A549 (cell line): ENCODE measurements at regions not wholly inside any gene's neighbourhood (a gene's known extent, or its start where the extent isn't known, plus 50 kb on each side); places are given as distances from the start of the nearest gene placed in this dataset.

Experiments used
- ATAC-seq, 2 experiments: fragments of 200-7000 bp in 1 of 2; fragments of >200 bp in 1 of 2; cut with Nextera tagmentation in 1 of 2; cut with Tn5 transposase in 1 of 2; 3 replicates each; pipeline versions ENCODE4 v1.8.0 to v1.9.1; 2018 to 2020; ENCODE audit warnings: mild to moderate bottlenecking in 1 of 2, moderate library complexity in 1 of 2
- CTCF ChIA-PET: fragments of 300-600 bp; sonication (Branson Sonifier 250); formaldehyde crosslinking; extraction: SDS; loops from one replicate; lab custom pipeline; 2021; ENCODE audit warnings: antibody characterized with exemption, inconsistent platforms; lab: Yijun Ruan, JAX
- POLR2A ChIA-PET: fragments of 350-600 bp; formaldehyde crosslinking; extraction: SDS; loops from one replicate; lab custom pipeline; 2021; ENCODE audit warnings: antibody characterized with exemption, inconsistent platforms; lab: Yijun Ruan, JAX
- DNase-seq, 2 experiments: peaks; one replicate each; pipeline versions ENCODE4 v3.0.0 to v3.0.0-alpha.2; 2011 to 2016; ENCODE audit warnings: low read depth in 1 of 2, low spot score in 1 of 2
- FAIRE-seq: peaks from 2 replicates; lab custom pipeline; 2011; peaks lifted over from hg19 to GRCh38; lab: Jason Lieb, UNC
- H3K27ac ChIP-seq, 2 experiments: fragments of >200 bp; sonication (Bioruptor Twin); formaldehyde crosslinking; 3 replicates each; pipeline ENCODE4 v1.5.1; 2016 to 2017
- H3K4me1 ChIP-seq: fragments of >200 bp; sonication (Bioruptor Twin); formaldehyde crosslinking; 3 replicates; pipeline ENCODE4 v1.6.1; 2016
- H3K4me2 ChIP-seq: fragments of >200 bp; sonication (Bioruptor Twin); formaldehyde crosslinking; 3 replicates; pipeline ENCODE4 v1.6.1; 2016
- H3K4me3 ChIP-seq: fragments of >200 bp; sonication (Bioruptor Twin); formaldehyde crosslinking; 3 replicates; pipeline ENCODE4 v1.5.1; 2016
- H3K9me3 ChIP-seq: fragments of >200 bp; sonication (Bioruptor Twin); formaldehyde crosslinking; 3 replicates; pipeline ENCODE4 v1.6.1; 2016
- ELK1 ChIP-seq: fragments of 150-350 bp; IDR thresholded peaks from 2 replicates; pipeline ENCODE4 v1.6.1; 2014; ENCODE audit warnings: low read depth, mild to moderate bottlenecking, low read length
- EP300 ChIP-seq, 2 experiments: fragments of >200 bp; sonication (Bioruptor Twin); formaldehyde crosslinking; IDR thresholded peaks; 2 replicates in 1 of 2; 3 replicates in 1 of 2; pipeline ENCODE4 v1.6.1; 2016 to 2017
- ESRRA ChIP-seq: fragments of 150-350 bp; IDR thresholded peaks from 2 replicates; pipeline ENCODE4 v1.6.1; 2014; ENCODE audit warnings: mild to moderate bottlenecking, low read length, borderline replicate concordance
- FOSB ChIP-seq: fragments of 250-450 bp; sonication (Bioruptor Pico); IDR thresholded peaks from 2 replicates; pipeline ENCODE4 v1.5.0; 2020; ENCODE audit warnings: mild to moderate bottlenecking, moderate library complexity
- HES2 ChIP-seq: fragments of >200 bp; sonication (Bioruptor Twin); formaldehyde crosslinking; IDR thresholded peaks from 2 replicates; pipeline ENCODE4 v1.6.1; 2016
- HOXA7 ChIP-seq: fragments of 250-450 bp; sonication (Bioruptor Pico); IDR thresholded peaks from 2 replicates; pipeline ENCODE4 v1.5.0; 2020; ENCODE audit warnings: mild to moderate bottlenecking, moderate library complexity
- HOXB13 ChIP-seq: fragments of 250-450 bp; sonication (Bioruptor Pico); IDR thresholded peaks from 2 replicates; pipeline ENCODE4 v1.5.0; 2020; ENCODE audit warnings: low read depth, mild to moderate bottlenecking, moderate library complexity
- JUNB ChIP-seq: fragments of >200 bp; sonication (Bioruptor Twin); formaldehyde crosslinking; IDR thresholded peaks from 2 replicates; pipeline ENCODE4 v1.6.1; 2016
- KDM5A ChIP-seq: fragments of 200-600 bp; sonication (generic); IDR thresholded peaks from 2 replicates; pipeline ENCODE4 v1.6.1; 2016; ENCODE audit warnings: antibody characterized with exemption, mild to moderate bottlenecking
- MAZ ChIP-seq: fragments of 150-350 bp; IDR thresholded peaks from 2 replicates; pipeline ENCODE4 v1.6.1; 2014; ENCODE audit warnings: antibody characterized with exemption, low read depth, low read length, borderline replicate concordance
- MYC ChIP-seq: IDR thresholded peaks from 2 replicates; pipeline ENCODE4 v1.6.1; 2012; ENCODE audit warnings: mild to moderate bottlenecking, inconsistent platforms, low read length, improper control_type of control experiment, borderline replicate concordance
- PBX3 ChIP-seq: IDR thresholded peaks from 2 replicates; pipeline ENCODE4 v1.6.1; 2012
- POLR2A ChIP-seq: IDR thresholded peaks from 2 replicates; pipeline ENCODE4 v1.6.1; 2012; ENCODE audit warnings: mild to moderate bottlenecking, low read length
- POLR2AphosphoS2 ChIP-seq: conservative IDR thresholded peaks from 2 replicates; pipeline ENCODE4 v1.6.1; 2012; ENCODE audit warnings: low read length, improper control_type of control experiment, inconsistent platforms
- SMC3 ChIP-seq: fragments of >200 bp; sonication (Bioruptor Twin); formaldehyde crosslinking; IDR thresholded peaks from 3 replicates; pipeline ENCODE4 v1.6.1; 2018; ENCODE audit warnings: inconsistent platforms
- WGBS: methylation state at CpG from one replicate; pipeline ENCODE4 v1.1.6; 2017; ENCODE audit errors: missing lambda C conversion rate; 5-methylcytosine and 5-hydroxymethylcytosine counted together
- TF ChIP-seq, protein P1 (sequence below): fragments of 250-450 bp; sonication (Bioruptor Pico); IDR thresholded peaks from 2 replicates; pipeline ENCODE4 v1.5.0; 2021; ENCODE audit warnings: mild to moderate bottlenecking, moderate library complexity, borderline replicate concordance
- TF ChIP-seq, protein P2 (sequence below): fragments of 200-600 bp; sonication (generic); IDR thresholded peaks from 2 replicates; pipeline ENCODE4 v1.6.1; 2016; ENCODE audit warnings: antibody characterized with exemption, mild to moderate bottlenecking, moderate library complexity
- TF ChIP-seq, protein P3 (sequence below): fragments of 450-650 bp; IDR thresholded peaks from 2 replicates; pipeline ENCODE4 v1.6.1; 2014; ENCODE audit warnings: antibody characterized with exemption

- no peaks in the 10 kb centered on the region for H3K9me3 ChIP-seq
- WGBS, result 64% methylated on average over 6 of the region's 6 CpGs
- no peak overlapping the region for H3K4me2 ChIP-seq
- no peak overlapping the region for H3K4me3 ChIP-seq
- ChIA-PET CTCF (no interaction called here), POLR2A (no interaction called here)
- TF ChIP-seq PBX3, result no peak
- no peak for TF ChIP-seq SMC3
- TF ChIP-seq FOSB (CRISPR knock-in tag), result no peak
- no peak for TF ChIP-seq ESRRA
- no peak for ATAC-seq
- no peak for FAIRE-seq
- no peaks in the 10 kb centered on the region for H3K4me1 ChIP-seq
- no peak overlapping the region for H3K27ac ChIP-seq
- no peak for DNase-seq
Measured at GRCh38 chrX:68947882-68948605, 119.2 kb downstream of the EFNB1 start.

DNA sequence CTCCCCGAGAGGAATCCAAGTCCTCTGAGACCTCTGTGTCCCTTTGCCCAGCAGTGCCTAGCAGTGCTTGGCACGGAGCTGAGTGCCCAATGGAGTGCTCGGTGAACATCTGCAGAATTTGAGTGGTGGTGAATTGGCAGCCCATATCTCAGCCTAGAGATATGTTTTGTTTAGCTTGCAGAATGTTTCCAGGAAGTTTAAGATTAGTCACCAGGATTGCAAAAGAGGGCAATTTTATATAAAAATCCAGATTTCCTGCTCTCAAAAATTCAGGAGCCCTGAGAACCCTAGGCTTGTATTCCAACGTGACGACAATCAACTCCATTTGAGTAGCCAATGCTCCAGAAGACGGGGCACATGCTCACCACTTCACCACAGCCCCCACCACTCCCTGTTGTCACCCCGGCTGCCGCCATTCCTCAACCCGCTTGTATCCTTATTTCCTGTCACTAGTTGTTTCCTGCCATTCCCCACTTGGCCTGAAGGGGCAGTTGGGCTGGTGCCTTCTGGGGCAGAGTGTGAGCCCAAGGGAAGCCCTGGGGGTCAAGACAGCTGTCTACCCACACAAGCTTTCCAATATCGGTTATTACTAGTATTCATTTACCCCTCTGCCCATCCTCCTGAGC lies 116.9 kb downstream of the EFNB1 start:
- Histone ChIP-seq H3K27ac (no peak overlapping the region), H3K4me2 (no peak overlapping the region), H3K9me3 (no peaks in the 10 kb centered on the region), H3K4me3 (no peak overlapping the region), H3K4me1 (no peaks in the 10 kb centered on the region)
- no peak for FAIRE-seq
- TF ChIP-seq POLR2AphosphoS2 (no peak), ELK1 (no peak), EP300 (IDR thresholded peaks at IDR 0.05) (no peak), MYC (no peak)
- TF ChIP-seq, protein P1, sequence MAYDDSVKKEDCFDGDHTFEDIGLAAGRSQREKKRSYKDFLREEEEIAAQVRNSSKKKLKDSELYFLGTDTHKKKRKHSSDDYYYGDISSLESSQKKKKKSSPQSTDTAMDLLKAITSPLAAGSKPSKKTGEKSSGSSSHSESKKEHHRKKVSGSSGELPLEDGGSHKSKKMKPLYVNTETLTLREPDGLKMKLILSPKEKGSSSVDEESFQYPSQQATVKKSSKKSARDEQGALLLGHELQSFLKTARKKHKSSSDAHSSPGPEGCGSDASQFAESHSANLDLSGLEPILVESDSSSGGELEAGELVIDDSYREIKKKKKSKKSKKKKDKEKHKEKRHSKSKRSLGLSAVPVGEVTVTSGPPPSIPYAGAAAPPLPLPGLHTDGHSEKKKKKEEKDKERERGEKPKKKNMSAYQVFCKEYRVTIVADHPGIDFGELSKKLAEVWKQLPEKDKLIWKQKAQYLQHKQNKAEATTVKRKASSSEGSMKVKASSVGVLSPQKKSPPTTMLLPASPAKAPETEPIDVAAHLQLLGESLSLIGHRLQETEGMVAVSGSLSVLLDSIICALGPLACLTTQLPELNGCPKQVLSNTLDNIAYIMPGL (CRISPR knock-in tag), result no peak
- TF ChIP-seq, protein P2, sequence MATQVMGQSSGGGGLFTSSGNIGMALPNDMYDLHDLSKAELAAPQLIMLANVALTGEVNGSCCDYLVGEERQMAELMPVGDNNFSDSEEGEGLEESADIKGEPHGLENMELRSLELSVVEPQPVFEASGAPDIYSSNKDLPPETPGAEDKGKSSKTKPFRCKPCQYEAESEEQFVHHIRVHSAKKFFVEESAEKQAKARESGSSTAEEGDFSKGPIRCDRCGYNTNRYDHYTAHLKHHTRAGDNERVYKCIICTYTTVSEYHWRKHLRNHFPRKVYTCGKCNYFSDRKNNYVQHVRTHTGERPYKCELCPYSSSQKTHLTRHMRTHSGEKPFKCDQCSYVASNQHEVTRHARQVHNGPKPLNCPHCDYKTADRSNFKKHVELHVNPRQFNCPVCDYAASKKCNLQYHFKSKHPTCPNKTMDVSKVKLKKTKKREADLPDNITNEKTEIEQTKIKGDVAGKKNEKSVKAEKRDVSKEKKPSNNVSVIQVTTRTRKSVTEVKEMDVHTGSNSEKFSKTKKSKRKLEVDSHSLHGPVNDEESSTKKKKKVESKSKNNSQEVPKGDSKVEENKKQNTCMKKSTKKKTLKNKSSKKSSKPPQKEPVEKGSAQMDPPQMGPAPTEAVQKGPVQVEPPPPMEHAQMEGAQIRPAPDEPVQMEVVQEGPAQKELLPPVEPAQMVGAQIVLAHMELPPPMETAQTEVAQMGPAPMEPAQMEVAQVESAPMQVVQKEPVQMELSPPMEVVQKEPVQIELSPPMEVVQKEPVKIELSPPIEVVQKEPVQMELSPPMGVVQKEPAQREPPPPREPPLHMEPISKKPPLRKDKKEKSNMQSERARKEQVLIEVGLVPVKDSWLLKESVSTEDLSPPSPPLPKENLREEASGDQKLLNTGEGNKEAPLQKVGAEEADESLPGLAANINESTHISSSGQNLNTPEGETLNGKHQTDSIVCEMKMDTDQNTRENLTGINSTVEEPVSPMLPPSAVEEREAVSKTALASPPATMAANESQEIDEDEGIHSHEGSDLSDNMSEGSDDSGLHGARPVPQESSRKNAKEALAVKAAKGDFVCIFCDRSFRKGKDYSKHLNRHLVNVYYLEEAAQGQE, result no peak
- ChIA-PET POLR2A (no interaction called here), CTCF (interaction anchor here (1.0 to 2.3 kb wide), 3 partner anchors 12 to 118 kb away, joined by 3 to 5 read pairs (median 4); no protein-coding TSS in a partner anchor)
- peak; percentile 48 to 83; a peak in 3 of 6 replicates for ATAC-seq
- WGBS, result 59% methylated on average over 10 of the region's 10 CpGs
- DNase-seq, result peak in 1 of 2 experiments; percentile 10

- POLR2A ChIA-PET, result no interaction called here
Measured at GRCh38 chrX:68945081-68945602, 116.3 kb downstream of the EFNB1 start.

More at GRCh38 chrX:68945081-68945602, 116.3 kb downstream of the EFNB1 start:
- H3K4me1 ChIP-seq, result no peaks in the 10 kb centered on the region
- 52% methylated on average over 2 of the region's 2 CpGs for WGBS
- CTCF ChIA-PET, result interaction anchor here (2.3 kb wide), 1 partner anchor 117 kb away, joined by 5 read pairs; no protein-coding TSS in a partner anchor
- H3K4me2 ChIP-seq, result no peak overlapping the region
- H3K4me3 ChIP-seq, result no peak overlapping the region
- no peak for ATAC-seq
- H3K9me3 ChIP-seq, result no peaks in the 10 kb centered on the region
- DNase-seq, result no peak
- TF ChIP-seq MYC (no peak), MAZ (no peak), HES2 (no peak), PBX3 (no peak), HOXA7 (CRISPR knock-in tag) (no peak), JUNB (no peak), HOXB13 (no peak), KDM5A (no peak), POLR2A (no peak), ELK1 (no peak)
- TF ChIP-seq, protein P3, sequence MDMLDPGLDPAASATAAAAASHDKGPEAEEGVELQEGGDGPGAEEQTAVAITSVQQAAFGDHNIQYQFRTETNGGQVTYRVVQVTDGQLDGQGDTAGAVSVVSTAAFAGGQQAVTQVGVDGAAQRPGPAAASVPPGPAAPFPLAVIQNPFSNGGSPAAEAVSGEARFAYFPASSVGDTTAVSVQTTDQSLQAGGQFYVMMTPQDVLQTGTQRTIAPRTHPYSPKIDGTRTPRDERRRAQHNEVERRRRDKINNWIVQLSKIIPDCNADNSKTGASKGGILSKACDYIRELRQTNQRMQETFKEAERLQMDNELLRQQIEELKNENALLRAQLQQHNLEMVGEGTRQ, result no peak
- no peak overlapping the region for H3K27ac ChIP-seq
- FAIRE-seq, result no peak
